Stimulated activated CD4-positive, alpha-beta T cell treated with anti-CD3 and anti-CD28 coated beads, Interleukin-4, amount 100 ng/mL, for 1 hour (primary cell): ENCODE measurements at regions not wholly inside any gene's neighbourhood (a gene's known extent, or its start where the extent isn't known, plus 50 kb on each side); places are given as distances from the start of the nearest gene placed in this dataset.
"Not testable (repeated sequence)": the region's sequence is repeated elsewhere in the genome, so short reads cannot be mapped to it uniquely, and the experiment has no call there.

Experiments
- DNase-seq: peaks from one replicate; pipeline ENCODE4 v3.0.0-alpha.2; 2020

DNA sequence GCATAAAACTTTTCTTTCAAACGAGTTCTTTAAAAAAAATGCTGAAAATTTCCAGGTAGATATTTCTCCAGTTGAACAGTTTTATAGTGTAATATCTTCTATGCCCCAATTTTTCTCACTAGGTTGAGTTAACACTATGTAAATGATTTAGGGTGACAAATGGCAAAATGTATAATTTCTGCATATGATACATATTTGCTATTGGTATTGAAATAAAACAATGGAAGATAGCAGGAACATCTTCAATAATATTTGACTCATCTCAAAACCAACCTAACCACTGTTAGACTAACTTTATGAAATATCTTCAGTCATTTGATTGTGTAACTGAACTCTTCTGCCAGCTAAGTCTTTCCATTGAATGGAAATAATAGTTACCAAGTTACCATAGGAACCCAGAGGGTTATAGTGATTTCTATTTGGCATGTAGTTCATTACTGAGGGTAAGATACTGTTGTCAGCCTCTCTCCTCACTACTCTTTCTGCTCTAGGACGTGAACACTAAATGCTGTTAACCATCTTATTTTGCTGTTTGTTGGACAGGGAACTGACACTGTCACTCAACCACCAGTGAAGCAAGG lies 824.7 kb upstream of the NECTIN3 start:
- no peak for DNase-seq

DNA sequence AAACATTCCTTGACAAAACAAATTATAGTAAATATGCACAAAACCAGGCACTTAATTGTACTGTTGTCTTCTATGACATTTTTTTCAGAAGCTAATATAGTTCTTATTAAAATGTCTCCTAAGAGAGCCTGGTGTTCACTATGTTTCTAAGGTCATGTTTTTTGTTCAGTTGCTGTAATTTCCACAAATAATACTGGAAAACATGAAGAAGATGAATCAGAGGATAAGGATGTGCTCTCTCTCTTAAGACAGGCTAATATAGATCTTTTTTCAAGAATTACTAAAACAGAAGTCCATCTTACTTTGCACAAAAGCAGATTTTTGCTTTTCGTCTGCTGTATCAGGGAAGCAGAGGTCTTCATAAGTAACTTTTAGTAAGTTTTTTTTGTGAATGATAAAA lies 823.0 kb upstream of the NECTIN3 start:
- DNase-seq: no peak

DNA sequence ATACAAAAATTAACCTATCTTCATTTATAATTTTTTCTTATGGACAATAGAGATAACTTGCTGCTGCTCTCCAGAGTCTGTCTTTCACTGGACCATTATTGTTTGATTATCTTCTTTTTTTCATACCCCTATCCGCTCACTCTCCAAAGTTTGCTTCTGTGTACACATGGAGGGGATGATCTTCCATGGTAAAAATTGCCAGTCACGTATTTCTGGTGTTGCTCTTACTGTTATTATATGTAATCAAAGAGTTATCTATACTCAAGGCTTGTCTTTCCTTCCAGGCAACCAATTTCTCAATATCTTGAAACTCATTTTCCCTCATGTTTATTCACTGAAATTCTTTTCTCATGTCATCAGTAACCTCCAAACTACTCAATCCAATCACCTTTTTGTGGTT lies 817.8 kb upstream of the NECTIN3 start:
- DNase-seq: no peak

DNA sequence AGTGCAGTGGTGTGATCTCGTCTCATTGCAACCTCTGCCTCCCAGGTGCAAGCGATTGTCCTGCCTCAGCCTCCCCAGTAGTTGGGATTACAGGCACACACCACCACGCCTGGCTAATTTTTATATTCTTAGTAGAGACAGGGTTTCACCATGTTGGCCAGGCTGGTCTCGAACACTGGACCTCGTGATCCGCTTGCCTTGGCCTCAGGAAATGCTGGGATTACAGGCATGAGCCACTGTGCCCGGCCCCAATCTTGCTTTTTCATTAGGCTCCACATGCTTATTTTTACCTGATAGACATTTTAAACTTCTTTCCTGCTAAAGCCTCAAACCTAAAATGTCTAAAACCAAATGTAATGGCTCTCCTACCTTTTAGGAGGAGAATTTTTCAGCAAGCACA lies 817.0 kb upstream of the NECTIN3 start:
- DNase-seq: no peak

DNA sequence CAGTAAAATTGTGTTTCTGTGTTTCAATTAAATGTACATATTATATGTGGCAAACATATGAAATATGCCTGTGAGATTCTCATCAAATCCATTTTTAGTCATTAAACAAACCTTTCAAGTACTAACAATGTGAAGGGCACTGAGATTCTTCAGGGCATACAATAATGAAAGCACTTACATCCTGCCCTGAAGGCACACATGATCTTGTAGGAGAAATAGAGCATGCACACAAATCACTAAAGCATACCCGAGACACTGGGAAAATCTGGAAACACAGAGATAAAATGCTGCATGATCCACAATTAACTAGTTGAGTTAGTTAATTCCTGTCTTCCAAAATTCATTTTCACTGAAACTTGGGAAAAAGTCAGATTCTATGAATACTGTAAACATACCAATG lies 810.5 kb upstream of the NECTIN3 start:
- no peak for DNase-seq

DNA sequence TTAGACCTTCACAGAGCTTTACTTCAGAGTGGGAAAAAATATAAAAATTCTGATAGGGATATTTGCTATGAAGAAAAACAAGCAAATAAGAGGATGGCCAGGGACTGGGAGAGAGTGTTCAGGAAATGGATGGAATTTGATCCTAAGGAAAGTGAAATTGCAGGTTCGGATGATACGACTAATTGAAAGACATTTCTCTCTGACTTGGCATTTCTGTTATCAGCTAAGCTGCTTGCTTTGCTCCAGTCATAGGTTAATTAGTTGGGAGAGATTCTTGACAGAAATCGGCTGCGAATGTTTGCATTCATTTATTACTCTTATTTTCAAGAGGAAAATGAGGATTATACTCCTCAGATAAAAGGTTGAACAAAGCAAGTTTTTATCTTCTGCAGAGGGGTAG lies 808.7 kb upstream of the NECTIN3 start:
- no peak for DNase-seq

DNA sequence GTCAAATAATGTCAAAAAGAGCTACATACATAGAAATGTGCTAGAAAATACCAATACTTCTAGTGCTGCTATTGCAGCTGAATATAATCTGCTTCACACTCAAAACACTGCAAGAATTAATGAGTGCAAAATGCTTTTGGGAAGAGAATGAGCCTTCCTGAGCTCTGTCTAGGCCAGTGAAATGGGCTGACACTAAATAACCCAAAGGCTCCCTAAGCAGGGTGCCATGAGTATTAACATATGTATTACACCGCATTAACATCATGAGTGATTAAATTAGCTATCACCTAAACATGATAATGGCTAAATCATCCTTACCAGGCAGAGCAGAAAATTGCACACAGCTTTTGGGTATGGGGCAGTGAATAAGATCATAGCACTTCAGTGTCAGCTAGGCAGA lies 806.3 kb upstream of the NECTIN3 start:
- no peak for DNase-seq

DNA sequence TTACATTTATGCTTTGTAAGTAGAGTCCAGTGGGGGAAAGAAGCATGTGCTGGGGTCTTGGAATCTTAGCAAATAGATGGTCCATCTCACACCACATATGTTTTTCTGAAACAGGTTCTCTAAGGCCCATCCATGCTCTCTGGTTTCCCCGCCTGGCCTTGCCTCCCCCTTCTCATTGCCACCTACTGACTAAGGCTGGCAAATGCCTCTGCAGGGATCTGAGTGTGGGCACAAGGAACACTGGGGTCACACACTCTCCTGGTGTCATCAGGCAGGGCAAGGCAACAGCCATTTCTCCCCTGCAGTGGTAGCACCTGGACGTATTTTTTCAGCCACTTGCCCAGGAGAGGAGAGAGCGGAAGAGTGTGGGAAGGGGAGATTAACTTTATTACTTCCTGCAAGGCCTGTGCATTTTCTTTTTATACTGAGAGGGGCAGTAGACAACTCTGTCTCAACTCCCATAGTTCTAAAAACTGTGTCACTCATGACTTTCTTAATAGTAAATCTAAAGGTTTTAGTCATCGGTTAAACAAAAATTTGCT lies 804.2 kb upstream of the NECTIN3 start:
- DNase-seq: no peak

DNA sequence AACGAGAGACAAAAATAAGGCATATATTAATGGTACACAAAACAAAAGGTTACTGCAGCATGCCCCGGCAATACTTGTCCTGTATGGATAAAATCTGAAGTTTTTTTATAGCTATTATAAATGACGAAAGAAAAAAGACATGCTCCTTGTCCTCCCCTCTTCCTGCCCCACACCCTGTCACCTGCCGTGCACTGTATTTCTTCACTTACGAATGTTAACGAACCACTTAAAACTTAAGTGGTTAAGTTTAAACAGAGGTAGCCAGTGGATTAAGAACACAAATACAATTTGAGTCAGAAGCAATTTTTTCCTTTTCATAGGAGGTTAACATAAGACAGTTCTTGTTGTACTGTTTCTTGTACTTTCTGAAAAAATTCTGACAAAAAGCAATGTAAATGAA lies 799.1 kb upstream of the NECTIN3 start:
- DNase-seq: no peak

DNA sequence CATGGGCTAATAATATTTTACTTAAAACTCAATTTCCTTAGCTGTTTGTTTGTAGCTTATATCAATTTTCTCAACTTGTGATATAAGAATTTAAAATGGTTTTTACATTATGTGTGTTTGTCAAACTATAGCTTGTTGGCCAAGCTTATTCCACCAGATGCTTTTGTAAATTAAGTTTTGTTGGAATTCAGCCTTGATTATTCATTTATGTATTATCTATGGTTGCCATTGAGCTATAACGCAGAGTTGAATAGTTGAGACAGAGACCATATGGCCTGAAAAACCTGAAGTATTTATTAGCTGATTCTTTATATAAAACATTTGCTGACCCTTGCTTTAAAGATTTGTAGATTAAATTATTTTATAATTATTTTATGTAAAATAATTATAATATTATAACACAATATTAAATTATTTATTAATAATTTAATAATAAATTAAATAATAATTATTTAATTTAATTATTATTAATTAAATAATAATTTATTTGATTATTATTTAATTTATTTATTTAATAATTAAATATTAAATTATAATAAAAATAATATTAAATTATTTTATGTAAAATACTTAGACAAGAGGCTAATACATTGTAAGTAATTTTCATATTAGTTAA lies 779.6 kb upstream of the NECTIN3 start:
- DNase-seq: no peak

DNA sequence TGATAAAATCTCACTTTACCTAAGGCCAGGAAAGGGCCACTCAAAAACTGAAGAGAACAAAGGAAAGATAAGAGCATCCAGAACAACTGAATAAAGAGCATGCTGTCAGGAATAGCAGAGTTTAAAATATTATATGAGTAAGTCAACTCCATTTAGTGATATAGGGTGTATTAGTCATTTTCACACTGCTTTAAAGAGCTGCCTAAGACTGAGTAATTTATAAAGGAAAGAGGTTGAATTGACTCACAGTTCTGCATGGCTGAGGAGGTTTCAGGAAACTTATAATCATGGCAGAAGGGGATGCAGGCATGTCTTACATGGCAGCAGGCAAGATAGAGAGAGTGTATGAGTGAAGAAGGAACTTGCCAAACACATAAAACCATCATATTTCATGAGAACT lies 778.0 kb upstream of the NECTIN3 start:
- DNase-seq: no peak

DNA sequence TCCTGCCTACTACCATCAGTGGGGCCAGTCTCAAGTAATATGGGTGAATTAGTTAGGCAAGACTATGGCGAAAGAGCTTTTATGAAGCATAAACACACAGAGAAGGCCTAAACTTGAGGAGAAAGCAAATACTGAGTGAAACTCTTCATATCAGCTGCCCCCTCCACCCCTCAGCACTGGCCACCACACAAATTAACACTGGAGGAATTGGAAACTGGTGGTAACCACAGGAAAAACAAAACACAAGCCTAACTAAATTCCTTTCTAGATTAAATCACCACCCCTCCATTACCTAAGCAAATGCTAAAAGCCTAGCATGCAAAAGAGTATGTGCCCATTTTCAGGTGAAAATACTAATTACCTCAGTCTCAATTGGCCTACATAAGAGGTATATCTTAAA lies 774.7 kb upstream of the NECTIN3 start:
- no peak for DNase-seq

DNA sequence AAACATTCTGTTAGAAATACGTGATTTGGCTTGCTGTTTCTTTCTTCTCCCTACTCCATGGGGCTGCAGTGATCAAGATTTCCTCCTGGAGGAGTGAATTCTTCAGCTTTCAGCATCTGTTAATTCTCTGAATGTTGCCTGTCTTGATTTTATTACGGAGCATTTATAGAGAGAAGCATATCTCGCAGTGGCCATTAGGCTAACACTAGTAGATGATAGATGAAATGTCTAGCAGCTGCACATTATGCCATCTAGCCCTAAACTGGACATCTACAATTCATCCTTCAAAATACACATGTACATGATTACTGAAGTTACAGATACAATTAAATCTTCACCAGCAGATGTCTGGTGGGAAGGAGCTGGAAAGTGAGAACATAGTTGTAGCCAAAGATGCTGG lies 769.8 kb upstream of the NECTIN3 start:
- no peak for DNase-seq

DNA sequence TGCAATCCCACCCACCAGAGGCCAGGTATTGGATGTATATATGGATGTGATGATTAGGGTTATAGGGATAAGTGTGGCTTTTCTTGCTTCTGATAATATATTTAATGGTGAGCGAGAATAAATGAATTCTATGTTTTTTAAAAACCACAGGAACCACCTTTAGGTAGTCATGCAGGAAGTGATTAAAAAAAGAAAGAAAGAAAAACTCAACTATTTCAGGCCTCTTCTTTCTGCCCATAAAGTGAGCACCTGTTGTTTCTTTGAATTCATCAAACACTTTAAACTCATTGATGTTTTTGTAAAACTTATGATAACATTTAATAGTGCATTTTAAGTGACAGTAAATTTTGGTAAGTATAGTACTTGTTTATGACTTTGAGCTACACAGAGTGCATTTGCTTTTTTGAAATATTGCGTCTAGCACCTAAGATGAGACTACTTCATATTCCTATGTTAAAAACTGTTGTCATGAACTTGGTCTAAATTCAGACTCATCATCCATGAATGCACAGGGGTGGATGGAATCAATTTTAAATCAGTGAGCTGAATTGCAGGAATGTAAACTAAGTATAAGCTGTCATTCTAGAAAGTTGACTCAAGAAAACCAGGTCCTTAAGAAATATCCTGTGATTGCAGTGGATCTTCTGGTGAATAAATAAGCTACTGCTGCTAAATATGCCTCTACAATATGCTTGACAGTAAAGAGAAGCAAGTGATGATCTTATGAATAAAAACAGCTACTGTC lies 764.4 kb upstream of the NECTIN3 start:
- no peak for DNase-seq

DNA sequence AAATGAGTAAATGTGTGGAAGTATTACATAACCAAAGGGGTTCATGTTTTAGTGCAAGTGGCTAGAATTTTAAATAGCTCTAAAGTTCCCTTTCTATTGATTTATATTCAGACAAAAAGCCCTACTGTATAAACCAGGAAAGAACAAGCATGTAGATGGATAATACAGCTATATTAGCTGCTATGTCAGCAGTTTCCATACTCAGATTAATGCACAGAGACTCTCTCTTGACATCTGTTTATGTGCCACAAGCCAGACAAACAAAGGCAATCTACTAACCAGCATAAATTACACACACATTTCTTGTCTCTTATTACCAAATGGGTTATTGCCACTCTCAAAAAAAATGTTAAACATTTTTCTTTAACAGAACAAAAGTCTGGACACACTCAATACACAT lies 760.1 kb upstream of the NECTIN3 start:
- DNase-seq: no peak

DNA sequence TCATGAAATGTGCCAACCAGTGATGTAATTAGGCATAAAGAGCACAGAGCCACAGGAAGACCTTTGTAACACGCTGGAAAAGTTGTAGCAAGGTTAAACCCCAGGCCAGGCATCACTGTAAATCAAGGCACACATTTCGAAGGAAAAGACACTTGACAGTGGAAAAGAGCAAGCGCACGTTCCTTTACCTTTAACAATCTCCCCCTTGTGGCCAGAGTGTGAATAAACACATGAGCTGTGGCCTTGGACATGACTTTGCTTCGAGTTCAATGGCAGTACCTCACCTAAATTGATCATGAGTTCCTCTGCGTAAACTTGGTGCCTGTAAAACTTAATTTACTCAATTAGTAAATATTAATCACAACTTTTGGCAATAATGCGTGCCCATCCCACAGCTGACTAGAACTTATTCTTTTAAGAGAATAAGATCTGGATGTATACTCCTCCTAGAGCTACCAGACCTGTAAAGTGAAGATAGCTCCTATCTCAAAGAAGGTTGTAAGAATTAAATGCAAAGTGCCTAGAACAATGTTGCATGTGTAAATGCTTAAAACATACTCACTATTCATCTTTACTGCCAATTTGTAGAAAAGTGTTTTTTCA lies 757.0 kb upstream of the NECTIN3 start:
- peak; percentile 30 for DNase-seq

DNA sequence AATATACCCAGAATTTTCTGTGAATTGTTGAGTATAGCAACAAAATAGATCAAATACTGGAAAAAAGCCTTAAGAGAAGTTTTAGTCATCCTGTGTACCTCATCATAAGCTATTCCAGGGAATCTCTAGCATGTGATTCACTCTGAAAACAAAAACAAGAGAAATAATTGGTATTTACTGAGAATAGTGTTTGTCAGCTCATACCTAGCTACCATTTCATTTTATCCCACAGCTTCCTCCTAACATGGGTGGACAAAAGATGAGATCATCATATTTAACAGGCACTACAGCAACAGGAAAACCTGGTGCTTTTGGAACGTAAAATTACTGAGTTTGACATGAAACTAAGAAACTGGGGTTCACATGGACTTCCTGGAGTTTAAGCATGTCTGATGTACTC lies 753.5 kb upstream of the NECTIN3 start:
- DNase-seq: no peak

DNA sequence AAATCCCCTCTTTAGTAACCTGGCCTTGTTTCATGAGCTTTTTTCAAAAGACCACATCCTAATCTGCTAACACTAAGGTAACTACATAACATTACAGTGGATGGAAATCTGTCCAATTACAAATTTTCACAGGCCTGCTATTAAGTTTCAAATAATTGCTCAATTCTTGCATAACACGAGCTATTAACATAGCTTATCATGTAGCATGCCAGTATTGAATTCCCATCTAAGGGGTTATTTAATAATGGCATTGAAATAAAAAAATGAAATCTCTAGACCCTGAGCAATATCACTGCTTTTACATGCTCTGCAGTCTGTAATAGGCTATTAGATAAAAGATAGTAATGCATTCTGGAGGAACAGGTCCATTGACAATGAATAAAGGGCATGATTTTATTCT lies 748.3 kb upstream of the NECTIN3 start:
- no peak for DNase-seq

DNA sequence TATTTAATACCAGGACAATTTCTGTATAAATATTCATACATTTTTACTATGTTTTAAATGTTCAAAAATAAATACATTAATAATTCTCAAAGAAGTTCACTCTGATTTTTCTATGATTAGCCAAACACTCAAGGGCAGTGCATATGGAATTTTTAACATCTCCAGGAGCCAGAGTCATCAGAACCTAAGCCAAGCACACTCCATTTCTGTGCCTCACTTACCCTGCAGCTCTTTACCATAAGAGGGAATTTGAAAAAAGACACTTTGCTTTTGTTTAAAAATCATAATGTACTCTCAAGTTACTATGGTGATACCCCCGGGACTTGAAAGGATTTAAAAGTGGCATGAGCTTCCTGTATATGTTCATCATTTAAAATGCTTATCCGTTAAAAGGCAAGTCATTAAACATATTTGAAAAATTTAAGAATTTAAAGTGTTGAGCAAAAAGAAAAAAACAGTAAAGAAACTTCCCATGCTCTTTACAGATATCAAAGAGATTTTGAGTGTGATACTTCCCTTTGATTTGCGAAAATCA lies 747.4 kb upstream of the NECTIN3 start:
- no peak for DNase-seq

DNA sequence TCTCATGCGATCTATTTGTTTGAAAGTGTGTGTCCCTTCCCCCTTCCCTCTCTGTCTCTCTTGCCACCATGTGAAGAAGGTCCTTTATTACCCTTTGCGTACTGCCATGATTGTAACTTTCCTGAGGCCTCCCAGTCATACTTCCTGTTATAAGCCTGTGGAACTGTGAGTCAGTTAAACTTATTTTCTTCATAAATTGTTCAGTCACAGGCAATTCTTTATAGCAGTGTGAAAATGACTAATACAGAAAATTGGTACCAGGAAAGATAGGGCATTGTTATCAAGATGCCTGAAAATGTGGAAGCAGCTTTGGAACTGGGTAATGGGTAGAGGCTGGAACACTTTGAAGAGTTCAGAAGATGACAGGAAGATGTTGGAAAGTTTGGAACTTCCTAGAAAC lies 743.7 kb upstream of the NECTIN3 start:
- no peak for DNase-seq

DNA sequence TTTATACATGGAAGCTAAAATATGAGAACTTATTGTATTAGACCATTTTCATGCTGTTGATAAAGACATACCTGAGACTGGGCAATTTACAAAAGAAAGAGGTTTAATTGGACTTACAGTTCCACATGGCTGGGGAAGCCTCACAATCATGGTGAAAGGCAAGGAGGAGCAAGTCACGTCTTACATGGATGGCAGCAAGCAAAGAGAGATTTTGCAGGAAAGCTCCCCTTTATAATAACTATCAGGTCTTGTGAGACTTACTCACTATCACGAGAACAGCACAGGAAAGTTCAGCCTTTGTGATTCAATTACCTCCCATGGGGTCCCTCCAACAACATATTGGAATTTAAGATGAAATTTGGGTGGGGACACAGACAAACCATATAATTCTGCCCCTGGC lies 740.1 kb upstream of the NECTIN3 start:
- DNase-seq: not testable (repeated sequence)

DNA sequence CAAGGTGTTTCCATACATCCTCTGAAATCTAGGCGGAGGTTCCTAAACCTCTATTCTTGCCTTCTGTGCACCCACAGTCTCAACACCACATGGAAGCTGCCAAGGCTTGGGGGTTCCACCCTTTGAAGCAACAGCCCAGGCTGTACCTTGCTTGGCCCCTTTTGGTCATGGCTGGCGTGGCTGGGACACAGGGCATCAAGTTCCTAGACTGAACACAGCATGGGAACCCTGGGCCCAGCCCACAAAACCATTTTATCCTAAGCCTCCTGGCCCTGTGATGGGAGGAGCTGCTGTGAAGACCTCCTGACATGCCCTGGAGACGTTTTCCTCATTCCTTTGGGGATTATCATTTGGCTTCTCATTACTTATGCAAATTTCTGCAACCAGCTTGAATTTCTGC lies 739.0 kb upstream of the NECTIN3 start:
- no peak for DNase-seq

DNA sequence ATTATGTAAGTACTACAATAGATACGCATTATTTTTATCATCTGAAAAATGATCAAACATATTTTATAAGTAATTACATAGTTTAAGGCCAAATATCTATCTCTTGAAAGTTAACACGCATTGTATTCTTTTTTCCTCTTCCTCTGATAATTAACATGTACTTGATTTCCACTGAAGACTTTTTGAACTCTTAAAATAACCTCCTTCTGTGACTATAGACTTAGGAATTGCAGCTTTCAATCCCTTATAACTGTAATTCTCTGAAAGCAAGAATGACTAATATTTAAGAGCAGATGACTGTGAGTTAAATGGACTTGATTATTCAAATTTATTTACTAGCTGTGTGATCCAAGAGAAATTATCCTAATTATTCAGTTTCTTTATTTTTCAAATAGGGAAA lies 730.6 kb upstream of the NECTIN3 start:
- DNase-seq: no peak

DNA sequence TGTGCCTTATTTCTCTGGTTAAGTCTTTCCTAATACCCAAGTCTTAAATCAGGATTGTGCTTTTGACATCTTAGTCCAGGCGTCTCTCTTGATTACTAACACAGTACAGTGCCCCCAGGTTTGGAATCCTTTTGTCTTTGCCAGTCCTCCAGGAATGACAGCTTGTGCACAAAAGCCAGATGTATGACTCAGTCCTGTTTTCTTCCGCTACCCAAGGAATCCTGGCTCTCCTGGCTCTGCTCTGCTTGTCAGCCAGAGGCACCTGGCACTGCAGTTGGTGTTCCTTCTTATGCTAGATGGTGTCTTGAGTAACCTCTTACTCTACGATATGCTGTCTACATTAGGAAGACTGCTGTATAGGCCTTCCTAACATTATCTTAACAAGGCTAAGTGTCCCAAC lies 728.2 kb upstream of the NECTIN3 start:
- DNase-seq: no peak
